GM23338 (cell line): ENCODE measurements at regions not wholly inside any gene's neighbourhood (a gene's known extent, or its start where the extent isn't known, plus 50 kb on each side); places are given as distances from the start of the nearest gene placed in this dataset.

Source experiments
- ATAC-seq: fragments of 200-7000 bp; cut with Tn5 transposase; 3 replicates; pipeline ENCODE4 v1.9.1; 2020
- DNase-seq: peaks from one replicate; pipeline ENCODE4 v3.0.0-alpha.2; 2015; ENCODE audit warnings: low spot score
- H2AFZ ChIP-seq: fragments of 200-600 bp; sonication (generic); 2 replicates; pipeline ENCODE4 v1.8.0; 2016; ENCODE audit warnings: antibody characterized with exemption, mild to moderate bottlenecking, moderate library complexity
- H3F3A ChIP-seq: fragments of 200-600 bp; sonication (generic); replicated peaks from 2 replicates; pipeline ENCODE4 v1.8.0; 2017; ENCODE audit warnings: antibody characterized with exemption, mixed run types, low read depth
- H3K27ac ChIP-seq: fragments of 200-600 bp; sonication (generic); 2 replicates; pipeline ENCODE4 v1.6.1; 2016; ENCODE audit warnings: low read depth
- H3K27me3 ChIP-seq: fragments of 200-600 bp; sonication (generic); 2 replicates; pipeline ENCODE4 v1.8.0; 2016; ENCODE audit warnings: mild to moderate bottlenecking, mixed run types, moderate library complexity; ENCODE audit not compliant: insufficient read depth
- H3K36me3 ChIP-seq: fragments of 200-600 bp; sonication (generic); 2 replicates; pipeline ENCODE4 v1.8.0; 2016; ENCODE audit warnings: mild to moderate bottlenecking; ENCODE audit not compliant: insufficient read depth
- H3K4me1 ChIP-seq: fragments of 200-600 bp; sonication (generic); 2 replicates; pipeline ENCODE4 v1.8.0; 2016; ENCODE audit warnings: mild to moderate bottlenecking, moderate library complexity; ENCODE audit not compliant: insufficient read depth
- H3K4me2 ChIP-seq: fragments of 200-600 bp; sonication (generic); 2 replicates; pipeline ENCODE4 v1.7.1; 2017; ENCODE audit warnings: mixed run types
- H3K4me3 ChIP-seq: fragments of 200-600 bp; sonication (generic); 2 replicates; pipeline ENCODE4 v1.6.1; 2016; ENCODE audit warnings: mixed run types
- H3K79me2 ChIP-seq: fragments of 200-600 bp; sonication (generic); replicated peaks from 2 replicates; pipeline ENCODE4 v1.8.0; 2017; ENCODE audit warnings: mild to moderate bottlenecking; ENCODE audit not compliant: insufficient read depth
- H3K9me2 ChIP-seq: fragments of 200-600 bp; sonication (generic); 2 replicates; pipeline ENCODE4 v1.8.0; 2017; ENCODE audit not compliant: insufficient read depth
- H4K20me1 ChIP-seq: fragments of 200-600 bp; sonication (generic); replicated peaks from 2 replicates; pipeline ENCODE4 v1.8.0; 2017; ENCODE audit warnings: mild to moderate bottlenecking; ENCODE audit not compliant: insufficient read depth
- H3K27ac Mint-ChIP-seq: 2 replicates; pipeline ENCODE4 v1.8.0; 2020; ENCODE audit warnings: inconsistent platforms, mild to moderate bottlenecking, moderate library complexity, mixed read lengths
- H3K27me3 Mint-ChIP-seq: 3 replicates; pipeline ENCODE4 v1.8.0; 2022; ENCODE audit warnings: low read depth, mild to moderate bottlenecking, moderate library complexity, mixed read lengths, inconsistent platforms; ENCODE audit not compliant: insufficient read depth, poor library complexity
- H3K36me3 Mint-ChIP-seq: 3 replicates; pipeline ENCODE4 v1.8.0; 2021; ENCODE audit warnings: low read depth, mild to moderate bottlenecking, inconsistent platforms, moderate library complexity, mixed read lengths
- H3K4me1 Mint-ChIP-seq: 3 replicates; pipeline ENCODE4 v1.8.0; 2020; ENCODE audit warnings: mild to moderate bottlenecking, inconsistent platforms, mixed read lengths
- H3K4me3 Mint-ChIP-seq: 3 replicates; pipeline ENCODE4 v1.8.0; 2021; ENCODE audit warnings: moderate library complexity, mild to moderate bottlenecking, inconsistent platforms, mixed read lengths
- H3K9me3 Mint-ChIP-seq: 3 replicates; pipeline ENCODE4 v1.8.0; 2020; ENCODE audit warnings: moderate library complexity, mild to moderate bottlenecking, inconsistent platforms, mixed read lengths
- CREB1 ChIP-seq: fragments of 250-450 bp; sonication (Bioruptor Pico); IDR thresholded peaks from 2 replicates; pipeline ENCODE4 v1.5.0; 2020; ENCODE audit warnings: low read depth, mild to moderate bottlenecking, moderate library complexity
- EZH2 ChIP-seq: fragments of 200-600 bp; sonication (generic); IDR thresholded peaks from one replicate; pipeline ENCODE4 v1.8.0; 2017; ENCODE audit warnings: antibody characterized with exemption, mild to moderate bottlenecking, low read depth; ENCODE audit not compliant: unreplicated experiment
- EZH2phosphoT487 ChIP-seq: fragments of 200-600 bp; sonication (generic); IDR thresholded peaks from one replicate; pipeline ENCODE4 v1.8.1; 2018; ENCODE audit warnings: antibody characterized with exemption; ENCODE audit not compliant: unreplicated experiment
- JUNB ChIP-seq: IDR thresholded peaks from one replicate; pipeline ENCODE4 v1.6.1; 2016; ENCODE audit warnings: antibody characterized with exemption; ENCODE audit not compliant: unreplicated experiment
- NANOG ChIP-seq: IDR thresholded peaks from 2 replicates; pipeline ENCODE4 v1.6.1; 2016; ENCODE audit warnings: antibody characterized with exemption, borderline replicate concordance
- POLR2AphosphoS5 ChIP-seq: IDR thresholded peaks from 2 replicates; pipeline ENCODE4 v1.6.1; 2016; ENCODE audit warnings: antibody characterized with exemption, low read depth
- STAT1 ChIP-seq: IDR thresholded peaks from one replicate; pipeline ENCODE4 v1.6.1; 2016; ENCODE audit warnings: antibody characterized with exemption; ENCODE audit not compliant: unreplicated experiment
- ZNF114 ChIP-seq: fragments of 250-450 bp; sonication (Bioruptor Pico); IDR thresholded peaks from 2 replicates; pipeline ENCODE4 v1.5.0; 2020; ENCODE audit warnings: mild to moderate bottlenecking, moderate library complexity
- ZNF331 ChIP-seq: fragments of 250-450 bp; sonication (Bioruptor Pico); IDR thresholded peaks from 2 replicates; pipeline ENCODE4 v1.5.0; 2020; ENCODE audit warnings: low read depth, mild to moderate bottlenecking, moderate library complexity
- ZNF462 ChIP-seq: fragments of 250-450 bp; sonication (Bioruptor Pico); IDR thresholded peaks from 2 replicates; pipeline ENCODE4 v1.5.0; 2020; ENCODE audit warnings: mild to moderate bottlenecking, moderate library complexity
- TF ChIP-seq, protein P1 (sequence below), 2 experiments: fragments of 200-600 bp in 1 of 2; sonication (generic) in 1 of 2; conservative IDR thresholded peaks; 2 replicates each; pipeline versions ENCODE4 v1.5.1 to v1.6.1; 2016 to 2017; ENCODE audit warnings: antibody characterized with exemption in 2 of 2, low read depth in 2 of 2, mild to moderate bottlenecking in 2 of 2, moderate library complexity in 1 of 2
- TF ChIP-seq, protein P2 (sequence below): IDR thresholded peaks from 2 replicates; pipeline ENCODE4 v1.6.1; 2016; ENCODE audit warnings: antibody characterized with exemption
- TF ChIP-seq, protein P3 (sequence below): IDR thresholded peaks from one replicate; pipeline ENCODE4 v1.6.1; 2018; ENCODE audit warnings: antibody characterized with exemption; ENCODE audit not compliant: unreplicated experiment

GRCh38 chr2:220043990-220044335, 416.5 kb downstream of the SLC4A3 start:
- H3K27ac ChIP-seq, result no peak overlapping the region
- H3K4me2 ChIP-seq, result no peak overlapping the region
- H3K36me3 Mint-ChIP-seq, result no peaks in the 10 kb centered on the region

More at GRCh38 chr2:220043990-220044335, 416.5 kb downstream of the SLC4A3 start:
- Histone ChIP-seq H3K9me2 (0 out of 2 replicates have a peak, but pooled peaks cover 3% of the 10 kb centered on the region), H3F3A (no peaks in the 10 kb centered on the region), H3K36me3 (no peaks in the 10 kb centered on the region), H4K20me1 (no peaks in the 10 kb centered on the region), H2AFZ (no peak overlapping the region), H3K4me3 (no peak overlapping the region), H3K79me2 (no peaks in the 10 kb centered on the region), H3K4me1 (peaks cover 29% of the 10 kb centered on the region), H3K27me3 (no peaks in the 10 kb centered on the region)
- DNase-seq (no peak), ATAC-seq (no peak)
- Mint-ChIP-seq H3K4me3 (no peak overlapping the region), H3K27ac (no peak overlapping the region), H3K4me1 (peaks cover 37% of the 10 kb centered on the region), H3K27me3 (peaks cover 4% of the 10 kb centered on the region), H3K9me3 (no peaks in the 10 kb centered on the region)
- TF ChIP-seq EZH2 (no peak), NANOG (no peak), CREB1 (CRISPR knock-in tag) (no peak), ZNF331 (CRISPR knock-in tag) (no peak), EZH2phosphoT487 (no peak), ZNF462 (no peak), ZNF114 (no peak), JUNB (no peak), STAT1 (no peak), POLR2AphosphoS5 (no peak)
- TF ChIP-seq, protein P1, sequence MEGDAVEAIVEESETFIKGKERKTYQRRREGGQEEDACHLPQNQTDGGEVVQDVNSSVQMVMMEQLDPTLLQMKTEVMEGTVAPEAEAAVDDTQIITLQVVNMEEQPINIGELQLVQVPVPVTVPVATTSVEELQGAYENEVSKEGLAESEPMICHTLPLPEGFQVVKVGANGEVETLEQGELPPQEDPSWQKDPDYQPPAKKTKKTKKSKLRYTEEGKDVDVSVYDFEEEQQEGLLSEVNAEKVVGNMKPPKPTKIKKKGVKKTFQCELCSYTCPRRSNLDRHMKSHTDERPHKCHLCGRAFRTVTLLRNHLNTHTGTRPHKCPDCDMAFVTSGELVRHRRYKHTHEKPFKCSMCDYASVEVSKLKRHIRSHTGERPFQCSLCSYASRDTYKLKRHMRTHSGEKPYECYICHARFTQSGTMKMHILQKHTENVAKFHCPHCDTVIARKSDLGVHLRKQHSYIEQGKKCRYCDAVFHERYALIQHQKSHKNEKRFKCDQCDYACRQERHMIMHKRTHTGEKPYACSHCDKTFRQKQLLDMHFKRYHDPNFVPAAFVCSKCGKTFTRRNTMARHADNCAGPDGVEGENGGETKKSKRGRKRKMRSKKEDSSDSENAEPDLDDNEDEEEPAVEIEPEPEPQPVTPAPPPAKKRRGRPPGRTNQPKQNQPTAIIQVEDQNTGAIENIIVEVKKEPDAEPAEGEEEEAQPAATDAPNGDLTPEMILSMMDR (conservative IDR thresholded peaks at IDR 0.05; ENCODE audit: low read depth in 2 of 2), result no peak
- TF ChIP-seq, protein P2, sequence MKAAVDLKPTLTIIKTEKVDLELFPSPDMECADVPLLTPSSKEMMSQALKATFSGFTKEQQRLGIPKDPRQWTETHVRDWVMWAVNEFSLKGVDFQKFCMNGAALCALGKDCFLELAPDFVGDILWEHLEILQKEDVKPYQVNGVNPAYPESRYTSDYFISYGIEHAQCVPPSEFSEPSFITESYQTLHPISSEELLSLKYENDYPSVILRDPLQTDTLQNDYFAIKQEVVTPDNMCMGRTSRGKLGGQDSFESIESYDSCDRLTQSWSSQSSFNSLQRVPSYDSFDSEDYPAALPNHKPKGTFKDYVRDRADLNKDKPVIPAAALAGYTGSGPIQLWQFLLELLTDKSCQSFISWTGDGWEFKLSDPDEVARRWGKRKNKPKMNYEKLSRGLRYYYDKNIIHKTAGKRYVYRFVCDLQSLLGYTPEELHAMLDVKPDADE, result no peak
- TF ChIP-seq, protein P3, sequence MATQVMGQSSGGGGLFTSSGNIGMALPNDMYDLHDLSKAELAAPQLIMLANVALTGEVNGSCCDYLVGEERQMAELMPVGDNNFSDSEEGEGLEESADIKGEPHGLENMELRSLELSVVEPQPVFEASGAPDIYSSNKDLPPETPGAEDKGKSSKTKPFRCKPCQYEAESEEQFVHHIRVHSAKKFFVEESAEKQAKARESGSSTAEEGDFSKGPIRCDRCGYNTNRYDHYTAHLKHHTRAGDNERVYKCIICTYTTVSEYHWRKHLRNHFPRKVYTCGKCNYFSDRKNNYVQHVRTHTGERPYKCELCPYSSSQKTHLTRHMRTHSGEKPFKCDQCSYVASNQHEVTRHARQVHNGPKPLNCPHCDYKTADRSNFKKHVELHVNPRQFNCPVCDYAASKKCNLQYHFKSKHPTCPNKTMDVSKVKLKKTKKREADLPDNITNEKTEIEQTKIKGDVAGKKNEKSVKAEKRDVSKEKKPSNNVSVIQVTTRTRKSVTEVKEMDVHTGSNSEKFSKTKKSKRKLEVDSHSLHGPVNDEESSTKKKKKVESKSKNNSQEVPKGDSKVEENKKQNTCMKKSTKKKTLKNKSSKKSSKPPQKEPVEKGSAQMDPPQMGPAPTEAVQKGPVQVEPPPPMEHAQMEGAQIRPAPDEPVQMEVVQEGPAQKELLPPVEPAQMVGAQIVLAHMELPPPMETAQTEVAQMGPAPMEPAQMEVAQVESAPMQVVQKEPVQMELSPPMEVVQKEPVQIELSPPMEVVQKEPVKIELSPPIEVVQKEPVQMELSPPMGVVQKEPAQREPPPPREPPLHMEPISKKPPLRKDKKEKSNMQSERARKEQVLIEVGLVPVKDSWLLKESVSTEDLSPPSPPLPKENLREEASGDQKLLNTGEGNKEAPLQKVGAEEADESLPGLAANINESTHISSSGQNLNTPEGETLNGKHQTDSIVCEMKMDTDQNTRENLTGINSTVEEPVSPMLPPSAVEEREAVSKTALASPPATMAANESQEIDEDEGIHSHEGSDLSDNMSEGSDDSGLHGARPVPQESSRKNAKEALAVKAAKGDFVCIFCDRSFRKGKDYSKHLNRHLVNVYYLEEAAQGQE, result no peak
